Fibroblast of skin of back (primary cell): ENCODE measurements at regions not wholly inside any gene's neighbourhood (a gene's known extent, or its start where the extent isn't known, plus 50 kb on each side); places are given as distances from the start of the nearest gene placed in this dataset.
"Not testable (repeated sequence)": the region's sequence is repeated elsewhere in the genome, so short reads cannot be mapped to it uniquely, and the experiment has no call there.

Source experiments
- DNase-seq: peaks from one replicate; pipeline ENCODE4 v3.0.0-alpha.2; 2013

DNA sequence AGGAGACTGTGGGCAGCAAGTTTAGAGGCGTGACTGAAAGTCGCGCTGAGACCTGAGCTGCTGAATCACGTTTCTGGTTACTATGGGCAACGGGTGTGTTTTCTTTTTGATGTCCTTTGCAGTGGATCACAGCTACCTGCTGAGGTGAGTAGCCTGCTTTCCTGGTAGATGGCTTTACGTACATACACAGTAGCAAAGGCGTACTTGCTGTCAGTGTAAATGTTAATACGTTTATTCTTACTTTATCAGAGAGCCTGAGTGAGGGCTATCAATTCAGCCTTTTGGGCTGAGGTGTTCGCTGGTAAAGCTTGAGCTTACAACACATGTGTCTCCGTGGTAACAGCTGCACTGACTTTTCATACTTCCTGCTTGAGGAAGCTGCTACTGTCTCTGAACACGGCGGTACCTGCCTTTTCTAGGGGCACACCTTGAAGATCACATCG lies 165.1 kb upstream of the CCZ1B start:
- not testable (repeated sequence) for DNase-seq

DNA sequence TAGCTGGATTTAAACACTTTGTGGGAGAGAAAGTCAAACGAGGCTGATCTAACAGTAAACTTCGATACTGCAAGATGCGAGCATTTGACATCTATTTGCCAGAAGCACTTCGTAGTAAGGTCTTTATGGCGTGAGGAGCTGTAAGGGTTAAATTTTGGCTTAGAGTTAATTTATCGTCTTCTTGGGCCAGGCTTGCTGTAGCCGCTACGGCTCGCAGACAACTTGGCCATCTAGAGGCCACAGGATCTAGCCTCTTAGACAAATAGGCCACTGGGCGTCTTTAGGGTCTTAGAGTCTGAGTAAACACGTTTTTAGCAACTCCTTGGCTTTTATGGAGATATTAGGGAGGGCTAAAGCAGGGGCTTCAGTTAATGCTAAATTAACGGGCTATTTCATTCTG lies 165.6 kb upstream of the CCZ1B start:
- DNase-seq = not testable (repeated sequence)

DNA sequence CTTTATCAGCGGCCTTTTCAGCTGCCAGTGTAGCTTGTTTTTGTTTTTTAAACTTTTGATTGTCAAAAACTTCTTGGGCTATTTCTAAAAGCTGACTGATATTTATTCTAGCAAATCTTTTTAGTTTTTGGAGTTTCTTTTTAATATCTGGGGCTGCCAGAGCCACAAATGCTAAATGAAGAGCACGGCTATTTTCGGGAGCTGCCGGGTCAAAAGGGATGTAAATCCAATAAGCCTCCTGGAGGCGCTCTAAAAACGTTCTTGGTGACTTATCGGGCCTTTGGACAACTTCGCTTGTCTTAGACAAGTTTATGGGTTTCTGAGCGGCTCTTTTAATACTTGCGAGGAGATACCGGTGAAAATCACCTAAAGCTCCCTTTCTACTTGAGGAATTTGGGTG lies 166.1 kb upstream of the CCZ1B start:
- not testable (repeated sequence) for DNase-seq

DNA sequence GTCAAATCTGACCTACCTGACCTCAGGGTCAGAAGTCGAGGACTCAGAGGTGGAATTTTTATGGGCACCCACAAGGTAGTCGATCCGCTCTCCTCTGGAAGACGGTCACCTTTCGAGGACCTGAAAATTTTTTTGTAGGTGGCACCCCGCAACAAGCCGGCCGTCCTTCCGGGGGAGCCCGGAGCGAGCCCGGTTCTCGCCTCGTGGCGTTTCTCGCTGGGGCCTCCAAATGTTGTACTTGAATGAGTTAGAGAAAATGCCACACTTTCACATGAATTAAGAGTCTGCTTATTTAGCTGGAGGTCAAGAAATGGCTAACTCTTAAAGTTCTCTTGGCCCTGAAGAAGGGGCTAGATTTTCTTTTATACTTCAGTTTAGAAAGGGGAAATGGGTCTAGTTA lies 169.0 kb upstream of the CCZ1B start:
- DNase-seq = not testable (repeated sequence)

DNA sequence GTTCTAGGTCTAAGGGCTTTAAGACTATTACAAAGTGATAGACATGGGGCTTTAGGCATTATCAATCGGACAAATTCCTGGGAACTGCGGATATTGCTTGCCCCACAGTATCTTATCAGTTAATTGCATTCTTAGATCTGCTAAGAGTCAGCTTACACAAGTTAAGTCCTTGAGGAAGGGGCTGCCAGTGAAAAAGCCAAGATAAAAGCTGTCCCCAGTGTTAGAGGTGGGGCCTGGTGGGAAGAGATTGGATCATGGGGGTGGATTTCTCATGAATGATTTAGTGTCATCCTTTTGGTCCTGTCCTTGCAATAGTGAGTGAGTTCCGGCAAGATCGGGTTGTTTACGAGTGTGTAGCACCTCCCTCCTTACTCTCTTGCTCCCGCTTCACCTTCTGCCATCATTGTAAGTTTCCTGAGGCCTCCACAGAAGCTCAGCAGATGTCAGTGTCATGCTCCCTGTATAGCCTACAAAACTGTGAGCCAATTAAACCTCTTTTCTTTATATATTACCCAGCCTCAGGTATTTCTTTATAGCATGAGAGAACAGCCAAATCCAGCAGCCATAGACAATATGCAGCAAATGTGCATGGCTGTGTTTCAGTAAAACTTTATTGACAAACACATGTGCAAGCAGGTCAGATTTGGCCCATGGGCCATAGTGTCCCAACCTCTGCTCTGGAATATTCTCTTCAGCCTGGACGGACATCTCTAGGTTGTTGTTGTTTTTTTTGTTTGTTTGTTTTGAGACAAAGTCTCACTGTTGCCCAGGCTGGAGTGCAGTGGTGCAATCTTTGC lies 169.6 kb upstream of the CCZ1B start:
- not testable (repeated sequence) for DNase-seq

DNA sequence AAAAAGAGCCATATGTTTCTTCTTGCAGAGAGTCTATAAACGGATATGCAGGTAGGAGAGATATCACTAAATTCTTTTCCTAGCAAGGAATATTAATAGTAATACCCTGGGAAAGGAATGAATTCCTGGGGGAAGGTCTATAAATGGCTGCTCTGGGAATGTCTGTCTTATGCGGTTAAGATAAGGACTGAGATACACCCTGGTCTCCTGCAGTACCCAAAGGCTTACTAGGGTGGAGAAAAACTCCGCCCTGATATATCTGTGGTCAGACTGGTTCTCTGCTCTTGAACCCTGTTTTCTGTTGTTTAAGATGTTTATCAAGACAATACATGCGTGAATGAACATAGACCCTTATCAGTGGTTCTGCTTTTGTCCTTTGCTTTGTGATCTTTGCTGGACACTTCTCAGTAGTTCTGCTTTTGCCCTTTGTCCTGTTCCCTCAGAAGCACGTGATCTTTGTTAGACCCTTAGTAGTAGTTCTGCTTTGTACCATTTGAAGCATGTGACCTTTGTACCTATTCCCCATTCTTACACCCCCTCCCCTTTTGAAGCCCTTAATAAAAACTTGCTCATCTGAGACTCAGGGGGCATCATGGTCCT lies 173.1 kb upstream of the CCZ1B start:
- DNase-seq = not testable (repeated sequence)

DNA sequence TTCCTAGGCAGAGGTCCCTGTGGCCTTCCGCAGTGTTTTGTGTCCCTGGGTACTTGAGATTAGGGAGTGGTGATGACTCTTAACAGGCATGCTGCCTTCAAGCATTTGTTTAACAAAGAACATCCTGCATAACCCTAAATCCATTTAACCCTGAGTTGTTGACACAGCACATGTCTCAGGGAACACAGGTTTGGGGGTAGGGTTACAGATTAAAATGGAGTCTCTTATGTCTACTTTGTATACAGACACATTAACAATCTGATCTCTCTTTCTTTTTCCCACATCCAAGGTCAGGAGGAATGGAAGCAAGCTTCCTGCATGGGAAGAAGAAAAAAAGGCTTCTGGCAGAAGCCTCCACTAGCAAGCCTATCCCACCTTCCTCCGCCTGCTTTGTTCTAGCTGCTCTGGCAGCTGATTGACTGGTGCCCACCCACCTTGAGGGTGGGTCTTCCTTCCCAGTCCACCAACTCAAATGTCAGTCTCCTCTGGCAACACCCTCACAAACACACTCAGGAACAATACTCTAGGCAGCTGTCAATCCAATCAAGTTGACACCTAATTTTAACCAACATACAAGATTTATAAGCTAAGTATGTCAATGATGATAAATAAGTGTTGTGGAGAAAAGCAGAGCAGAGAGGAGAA lies 176.5 kb upstream of the CCZ1B start:
- DNase-seq = no peak

DNA sequence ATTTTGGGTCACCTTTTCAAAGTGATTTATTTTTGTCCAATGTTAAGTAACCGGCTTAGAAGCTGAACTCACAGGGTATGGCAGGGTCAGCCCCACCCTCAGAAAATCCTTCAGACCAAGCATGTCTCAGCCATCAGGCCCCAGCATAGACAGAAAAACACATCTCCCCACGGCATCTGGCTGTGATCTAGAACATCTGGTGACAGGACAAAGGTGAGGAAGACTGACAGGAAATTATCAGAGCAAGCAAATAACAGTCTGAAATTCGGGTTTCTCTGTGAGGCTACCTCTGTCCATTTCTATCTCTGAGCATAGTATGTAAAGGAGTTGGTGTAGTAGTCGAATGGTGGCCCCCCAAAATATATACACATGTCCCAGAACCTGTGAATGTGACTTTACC lies 177.0 kb upstream of the C1GALT1 start:
- no peak for DNase-seq

DNA sequence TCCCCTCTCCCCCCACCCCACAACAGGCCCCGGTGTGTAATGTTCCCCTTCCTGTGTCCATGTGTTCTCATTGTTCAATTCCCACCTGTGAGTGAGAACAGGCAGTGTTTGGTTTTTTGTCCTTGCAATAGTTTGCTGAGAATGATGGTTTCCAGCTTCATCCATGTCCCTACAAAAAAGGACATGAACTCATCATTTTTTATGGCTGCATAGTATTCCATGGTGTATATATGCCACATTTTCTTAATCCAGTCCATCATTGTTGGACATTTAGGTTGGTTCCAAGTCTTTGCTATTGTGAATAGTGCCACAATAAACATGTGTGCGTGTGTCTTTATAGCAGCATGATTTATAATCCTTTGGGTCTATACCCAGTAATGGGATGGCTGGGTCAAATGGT lies 176.4 kb upstream of the C1GALT1 start:
- DNase-seq = not testable (repeated sequence)

DNA sequence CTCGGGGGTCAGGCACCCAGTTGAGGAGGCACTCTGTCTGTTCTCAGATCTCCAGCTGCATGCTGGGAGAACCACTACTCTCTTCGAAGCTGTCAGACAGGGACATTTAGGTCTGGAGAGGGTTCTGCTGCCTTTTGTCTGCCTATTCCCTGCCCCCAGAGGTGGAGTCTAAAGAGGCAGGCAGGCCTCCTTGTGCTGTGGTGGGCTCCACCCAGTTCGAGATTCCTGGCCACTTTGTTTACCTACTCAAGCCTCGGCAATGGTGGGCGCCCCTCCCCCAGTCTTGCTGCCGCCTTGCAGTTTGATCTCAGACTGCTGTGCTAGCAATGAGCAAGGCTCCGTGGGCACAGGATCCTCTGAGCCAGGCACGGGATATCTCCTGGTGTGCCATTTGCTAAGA lies 171.1 kb upstream of the C1GALT1 start:
- DNase-seq = not testable (repeated sequence)

DNA sequence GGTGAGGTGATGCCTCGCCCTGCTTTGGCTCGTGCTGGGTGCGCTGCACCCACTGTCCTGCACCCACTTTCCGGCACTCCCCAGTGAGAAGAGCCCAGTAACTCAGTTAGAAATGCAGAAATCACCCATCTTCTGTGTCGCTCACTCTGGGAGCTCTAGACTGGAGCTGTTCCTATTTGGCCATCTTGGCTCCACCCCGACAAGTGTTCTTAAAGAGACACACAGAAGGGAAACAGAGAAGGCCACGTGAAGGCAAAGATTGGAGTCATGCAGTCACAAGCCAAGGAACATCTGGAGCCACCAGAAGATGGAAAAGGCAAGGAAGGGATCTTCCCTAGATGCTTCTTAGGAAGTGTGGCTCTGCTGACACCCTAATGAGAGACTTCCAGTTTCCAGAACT lies 170.6 kb upstream of the C1GALT1 start:
- DNase-seq = not testable (repeated sequence)

DNA sequence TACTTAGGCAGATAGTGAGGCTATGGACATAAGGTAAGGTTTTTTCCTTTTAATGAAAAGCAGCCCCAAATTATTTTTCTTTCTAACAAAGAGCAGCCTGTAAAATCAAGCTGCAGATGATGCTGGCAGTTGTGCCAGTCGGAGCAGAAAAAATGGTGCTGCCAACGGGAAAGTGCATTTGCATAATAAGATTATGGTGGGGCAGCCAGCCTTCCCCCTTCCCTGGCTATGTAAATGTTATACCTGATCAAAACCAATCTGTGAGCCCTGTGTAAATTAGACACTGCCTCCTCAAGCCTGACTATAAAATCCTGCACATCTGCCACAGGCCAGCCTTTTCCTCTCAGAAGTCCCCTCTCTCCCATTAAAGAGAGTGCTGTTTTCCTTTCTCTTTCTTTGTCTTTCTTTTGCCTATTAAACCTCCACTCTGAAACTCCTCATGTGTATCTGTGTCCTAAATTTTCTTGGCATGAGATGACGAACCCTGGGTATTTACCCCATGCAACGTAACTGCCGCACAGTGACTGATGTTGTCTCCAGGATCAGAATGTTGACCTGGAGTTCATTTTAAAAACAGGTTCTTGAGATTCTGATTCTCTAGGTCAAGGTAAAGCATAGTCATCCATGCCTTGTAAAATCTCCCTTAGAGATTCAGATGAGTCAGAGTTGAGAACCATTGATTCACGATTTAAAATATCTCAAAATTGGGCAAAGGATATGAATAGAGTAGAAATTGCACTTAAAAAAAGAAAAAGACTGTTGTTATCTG lies 167.3 kb upstream of the C1GALT1 start:
- no peak for DNase-seq

DNA sequence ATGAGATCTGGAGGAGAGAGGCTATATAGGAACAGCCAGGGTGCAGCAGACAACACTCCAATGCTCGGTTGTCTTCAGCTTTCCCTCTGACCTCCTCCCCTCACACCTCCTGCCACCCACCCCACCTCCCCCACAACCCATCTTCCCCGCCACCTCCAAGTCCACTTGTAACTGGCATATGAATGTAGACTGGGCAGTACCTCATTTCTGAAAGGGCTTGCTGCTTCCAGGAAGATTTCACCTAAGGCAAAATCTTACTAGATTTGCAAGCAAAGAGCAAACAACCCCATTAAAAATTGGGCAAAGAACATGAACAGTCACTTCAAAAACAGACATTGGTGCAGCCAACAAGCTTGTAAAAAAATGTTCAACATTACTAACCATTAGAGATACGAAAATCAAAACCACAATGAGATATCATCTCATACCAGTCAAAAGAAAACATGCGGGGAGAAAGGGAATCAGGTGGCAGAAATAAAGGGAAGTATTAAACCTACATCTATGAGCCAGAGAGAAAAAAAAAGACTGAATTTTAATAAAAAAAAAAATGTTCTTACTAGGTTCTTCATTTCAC lies 164.6 kb upstream of the C1GALT1 start:
- no peak for DNase-seq

DNA sequence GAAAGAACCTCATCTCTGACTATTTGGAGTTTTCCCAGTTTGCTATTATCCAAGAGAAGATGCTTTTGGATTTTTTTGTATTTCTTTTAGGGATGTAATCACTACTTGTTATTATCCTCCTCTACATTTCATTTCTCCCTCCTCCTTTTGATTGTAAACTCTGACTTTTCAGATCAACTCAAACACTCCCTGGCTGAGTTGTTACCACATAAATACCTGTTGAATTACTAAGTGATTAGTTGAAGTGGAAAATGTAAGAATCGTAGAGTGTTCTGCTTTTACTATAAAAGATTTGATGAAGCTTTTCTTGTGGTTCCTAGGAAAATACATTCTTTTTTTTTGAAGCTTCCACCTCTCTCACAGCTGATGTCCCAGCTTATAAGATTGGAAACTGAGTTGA lies 164.1 kb upstream of the C1GALT1 start:
- DNase-seq = no peak

DNA sequence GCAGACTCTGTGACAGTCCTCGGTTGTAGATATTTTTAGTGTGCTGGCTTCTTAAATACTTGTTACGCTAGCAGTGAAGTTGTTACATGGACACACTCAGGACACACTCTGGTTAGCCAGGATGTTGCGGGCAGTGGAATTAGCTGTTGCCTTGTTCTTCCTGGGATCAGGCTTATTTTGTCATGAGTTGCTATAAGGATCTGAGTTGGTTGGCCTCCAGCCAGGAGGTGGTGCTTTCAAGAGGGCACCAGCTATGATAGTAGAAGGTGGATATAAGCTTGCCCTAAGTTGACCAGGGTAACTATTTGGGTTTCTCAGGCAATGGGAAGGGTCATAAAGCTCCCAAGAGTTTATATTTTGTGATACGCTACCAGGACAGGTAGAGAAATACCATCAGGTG lies 150.1 kb upstream of the C1GALT1 start:
- no peak for DNase-seq

DNA sequence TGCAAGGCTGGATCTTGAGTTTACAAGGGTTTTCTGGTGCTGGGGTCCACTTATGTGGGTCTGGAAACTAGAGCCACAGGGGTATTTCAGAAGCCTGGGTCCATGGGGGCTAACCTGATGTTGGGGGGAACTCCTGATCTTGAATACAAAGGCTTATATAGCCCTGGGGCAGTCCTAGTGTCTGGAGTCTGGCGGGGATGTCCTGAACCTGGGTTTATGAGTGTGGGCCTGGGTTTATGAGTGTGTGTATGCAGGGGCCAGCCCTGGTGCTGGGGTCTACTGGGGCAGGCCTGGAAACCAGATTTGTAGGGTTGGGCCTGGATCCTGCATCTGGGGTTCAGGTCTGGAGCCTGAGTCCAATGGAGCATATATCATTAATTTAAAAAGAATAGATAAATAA lies 146.5 kb upstream of the C1GALT1 start:
- DNase-seq = no peak

DNA sequence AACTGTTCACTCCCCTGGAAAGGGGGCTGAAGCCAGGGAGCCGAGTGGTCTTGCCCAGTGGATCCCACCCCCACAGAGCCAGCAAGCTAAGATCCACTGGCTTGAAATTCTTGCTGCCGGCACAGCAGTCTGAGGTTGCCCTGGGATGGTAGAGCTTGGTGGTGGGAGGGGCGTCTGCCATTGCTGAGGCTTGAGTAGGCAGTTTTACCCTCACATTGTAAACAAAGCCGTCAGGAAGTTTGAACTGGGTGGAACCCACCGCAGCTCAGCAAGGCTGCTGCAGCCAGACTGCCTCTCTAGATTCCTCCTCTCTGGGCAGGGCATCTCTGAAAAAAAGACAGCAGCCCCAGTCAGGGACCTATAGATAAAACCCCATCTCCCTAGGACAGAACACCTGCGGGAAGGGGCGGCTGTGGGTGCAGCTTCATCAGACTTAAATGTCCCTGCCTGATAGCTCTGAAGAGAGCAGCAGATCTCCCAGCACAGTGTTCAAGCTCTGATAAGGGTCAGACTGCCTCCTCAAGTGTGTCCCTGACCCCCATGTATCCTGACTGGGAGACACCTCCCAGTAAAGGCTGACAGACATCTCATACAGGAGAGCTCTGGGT lies 140.0 kb upstream of the C1GALT1 start:
- DNase-seq = not testable (repeated sequence)

DNA sequence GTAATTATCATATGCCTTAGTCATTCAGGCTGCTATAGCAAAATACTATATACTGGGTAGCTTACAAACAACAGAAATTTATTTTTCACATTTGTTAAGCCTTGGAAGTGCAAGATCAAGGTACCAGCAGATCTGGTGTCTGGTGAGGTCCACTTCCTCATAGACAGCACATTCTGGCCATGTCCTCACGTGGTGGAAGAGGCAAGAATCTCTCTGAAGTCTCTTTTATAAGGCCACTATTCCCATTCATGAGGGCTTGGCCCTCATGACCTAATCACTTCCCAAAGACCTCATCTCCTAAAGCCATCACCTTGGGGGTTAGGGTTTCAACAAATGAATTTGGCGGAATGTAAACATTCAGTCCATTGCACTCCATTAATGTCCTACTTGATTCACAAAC lies 137.5 kb upstream of the C1GALT1 start:
- DNase-seq = no peak

DNA sequence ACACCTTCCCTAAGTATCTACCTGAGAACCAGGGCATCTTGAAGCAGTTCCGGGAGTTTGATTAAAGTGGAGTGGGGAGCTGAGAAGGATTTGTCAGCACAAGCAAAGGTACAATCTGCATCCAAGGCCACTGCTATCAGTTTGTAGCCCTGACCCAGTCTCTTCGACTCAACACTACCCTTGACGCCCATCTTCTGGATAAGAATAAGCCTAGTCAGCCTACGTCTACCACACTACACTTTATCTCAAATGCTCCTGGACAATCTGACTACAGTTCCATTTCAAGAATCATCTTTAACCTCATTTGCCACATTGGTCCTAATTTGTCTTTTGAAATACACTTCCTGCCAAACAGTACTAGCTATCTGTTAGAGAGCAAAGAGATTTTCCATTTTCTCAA lies 134.1 kb upstream of the C1GALT1 start:
- DNase-seq = no peak

DNA sequence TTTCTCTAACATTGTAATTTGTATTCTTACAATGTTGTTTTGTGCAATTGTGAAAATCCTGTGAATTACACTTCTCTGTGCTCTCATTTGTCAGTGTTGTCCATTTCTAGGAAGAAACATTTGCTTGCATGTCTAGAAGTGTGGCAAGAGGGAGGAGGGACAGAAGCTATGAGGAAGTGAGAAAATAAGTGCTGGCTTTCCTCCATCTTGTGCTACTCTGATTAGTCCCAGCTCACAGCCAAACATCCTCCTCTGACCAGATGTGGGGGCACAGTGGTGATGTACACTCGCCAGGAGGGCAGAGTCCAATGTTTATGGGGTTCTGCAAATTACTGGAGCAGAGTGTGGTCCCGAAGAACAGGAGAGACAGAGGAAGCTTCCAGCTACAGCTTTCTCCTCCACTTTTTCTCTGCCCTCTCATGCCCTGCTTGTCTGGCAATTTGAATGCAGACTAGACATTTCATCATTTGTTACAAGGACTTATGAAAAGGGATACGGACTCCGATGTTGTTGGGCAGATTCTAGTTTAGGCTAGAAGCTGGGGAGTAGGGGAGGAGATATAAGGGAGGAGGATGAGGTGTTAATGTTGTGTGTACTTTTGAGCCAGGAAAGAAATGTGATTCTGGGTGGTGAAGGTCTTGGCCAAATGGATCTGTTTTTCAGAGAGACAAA lies 131.0 kb upstream of the C1GALT1 start:
- no peak for DNase-seq

DNA sequence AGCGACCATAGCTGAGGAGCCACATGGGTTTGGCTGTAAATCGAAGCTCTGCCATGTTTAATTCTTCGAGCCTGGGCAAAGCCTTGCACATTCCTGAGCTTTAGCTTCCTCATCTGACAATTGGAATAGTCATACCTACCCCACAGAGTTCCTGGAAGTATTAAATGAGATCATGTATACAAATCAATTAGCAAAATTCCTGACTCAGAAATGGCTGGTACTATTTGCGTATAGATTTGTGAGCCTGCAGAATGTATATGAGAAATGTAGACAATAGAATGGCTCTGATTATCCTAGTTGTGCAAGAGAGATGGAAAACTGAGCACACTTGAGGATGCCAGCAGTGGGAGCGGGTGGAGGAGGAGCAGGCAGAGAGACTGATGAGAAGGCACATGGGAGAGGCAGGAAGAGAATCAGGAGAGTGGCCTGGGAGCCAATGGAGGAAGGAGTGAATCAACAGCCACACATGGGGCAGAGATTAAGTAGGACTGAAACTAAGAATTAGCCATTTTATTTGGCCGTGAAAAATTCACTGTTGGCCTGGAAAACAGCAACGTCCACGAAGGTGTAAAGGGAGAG lies 128.0 kb upstream of the C1GALT1 start:
- DNase-seq = no peak
